ENCODE measurements at regions not wholly inside any gene's neighbourhood (a gene's known extent, or its start where the extent isn't known, plus 50 kb on each side); places are given as distances from the start of the nearest gene placed in this dataset.

DNA sequence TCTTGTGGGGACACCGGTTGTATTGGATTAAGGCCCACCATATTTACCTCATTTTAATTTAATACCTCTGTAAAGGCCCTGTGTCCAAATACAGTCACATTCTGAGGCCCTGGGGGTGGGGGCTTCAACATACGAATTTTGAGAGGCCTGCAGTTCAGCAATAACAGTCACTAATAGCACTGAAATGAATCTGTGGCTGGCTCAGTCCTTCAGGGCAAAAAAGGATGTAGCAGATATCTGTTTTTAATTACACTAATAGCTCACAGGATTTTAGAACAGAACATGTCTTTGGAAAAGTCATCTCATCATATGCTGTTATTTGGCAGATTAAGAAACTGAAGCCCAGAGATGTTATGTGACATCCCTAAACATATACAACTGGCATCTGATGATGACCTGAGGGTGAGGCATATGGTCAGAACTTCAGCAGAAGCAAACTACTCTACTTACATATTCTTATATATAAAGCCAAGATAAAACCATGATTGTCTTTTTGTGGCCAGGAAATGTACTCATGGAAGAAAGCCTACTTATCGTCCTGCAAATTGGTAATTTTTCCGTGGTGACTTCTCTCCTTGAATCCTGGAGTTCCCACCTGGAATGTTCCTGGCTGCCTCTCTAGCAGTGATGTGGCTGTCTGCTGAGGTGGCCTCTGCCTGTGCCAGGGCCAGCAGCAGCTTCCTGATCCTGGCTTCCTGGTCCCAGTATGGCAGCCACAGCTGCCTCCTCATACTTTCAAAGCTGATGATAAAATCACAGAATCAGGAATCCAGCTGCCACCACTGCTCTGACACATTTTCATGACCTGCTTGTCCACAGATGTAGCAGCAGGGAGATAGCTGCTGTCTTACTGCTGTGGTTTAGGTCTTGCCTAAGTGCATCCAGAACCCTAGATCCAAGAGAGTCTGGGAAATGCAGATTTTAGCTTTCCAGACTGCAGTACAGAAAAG is 72.1 kb upstream of the ANKRD55 start:
- Histone ChIP-seq H3K27ac (peak overlapping the region; percentile 63), H3K4me1 (ENCODE audit: insufficient read depth) (peaks cover 31% of the 10 kb centered on the region), H3K9me3 (ENCODE audit: low read depth) (no peaks in the 10 kb centered on the region), H3K9me2 (replicated peaks; ENCODE audit: insufficient read depth) (no peaks in the 10 kb centered on the region), H3K79me2 (no peaks in the 10 kb centered on the region), H3K4me2 (no peak overlapping the region), H3K27me3 (no peaks in the 10 kb centered on the region), H3K4me3 (no peak overlapping the region), H2AFZ (no peak overlapping the region), H3K36me3 (replicated peaks; ENCODE audit: insufficient read depth, low read depth) (no peaks in the 10 kb centered on the region), H4K20me1 (ENCODE audit: insufficient read depth, poor library complexity, severe bottlenecking) (no peaks in the 10 kb centered on the region)
- TF ChIP-seq EZH2phosphoT487 (IDR thresholded peaks at IDR 0.05; ENCODE audit: low read depth, severe bottlenecking, unreplicated experiment) = no peak
- no peak for TF ChIP-seq CTCF (IDR thresholded peaks at IDR 0.05; ENCODE audit: poor library complexity)
- TF ChIP-seq EZH2 (IDR thresholded peaks at IDR 0.05; ENCODE audit: borderline replicate concordance) = no peak
- DNase-seq (ENCODE audit: low spot score) = no peak
- 61% methylated on average over 4 of the region's 4 CpGs for WGBS (ENCODE audit: low lambda C conversion rate, missing lambda C conversion rate)

- H3K36me3 ChIP-seq (replicated peaks; ENCODE audit: insufficient read depth, low read depth) = no peaks in the 10 kb centered on the region
- no peak overlapping the region for H2AFZ ChIP-seq
- 97% methylated on average over 5 of the region's 5 CpGs for WGBS (ENCODE audit: low lambda C conversion rate, missing lambda C conversion rate)
- H3K4me1 ChIP-seq (ENCODE audit: insufficient read depth) = peaks cover 19% of the 10 kb centered on the region
- H3K9me2 ChIP-seq (replicated peaks; ENCODE audit: insufficient read depth) = no peaks in the 10 kb centered on the region
- TF ChIP-seq EZH2 (IDR thresholded peaks at IDR 0.05; ENCODE audit: borderline replicate concordance) = no peak
- no peak for DNase-seq (ENCODE audit: low spot score)
- H3K79me2 ChIP-seq = no peaks in the 10 kb centered on the region
- H3K4me3 ChIP-seq = no peak overlapping the region
- no peaks in the 10 kb centered on the region for H3K27me3 ChIP-seq
- no peaks in the 10 kb centered on the region for H3K9me3 ChIP-seq (ENCODE audit: low read depth)
- no peaks in the 10 kb centered on the region for H4K20me1 ChIP-seq (ENCODE audit: insufficient read depth, poor library complexity, severe bottlenecking)
- H3K4me2 ChIP-seq = no peak overlapping the region
- no peak overlapping the region for H3K27ac ChIP-seq
These were observed 70.4 kb upstream of the ANKRD55 start for GRCh38 chr5:56303511-56303910.

GRCh38 chr5:56302027-56302426 is 68.9 kb upstream of the ANKRD55 start:
- Histone ChIP-seq H4K20me1 (ENCODE audit: insufficient read depth, poor library complexity, severe bottlenecking) (no peaks in the 10 kb centered on the region), H2AFZ (no peak overlapping the region), H3K36me3 (replicated peaks; ENCODE audit: insufficient read depth, low read depth) (no peaks in the 10 kb centered on the region), H3K4me2 (no peak overlapping the region), H3K4me1 (ENCODE audit: insufficient read depth) (peaks cover 5% of the 10 kb centered on the region), H3K9me3 (ENCODE audit: low read depth) (no peaks in the 10 kb centered on the region), H3K27me3 (no peaks in the 10 kb centered on the region), H3K9me2 (replicated peaks; ENCODE audit: insufficient read depth) (no peaks in the 10 kb centered on the region), H3K79me2 (no peaks in the 10 kb centered on the region), H3K27ac (no peak overlapping the region), H3K4me3 (no peak overlapping the region)
- TF ChIP-seq CTCF (IDR thresholded peaks at IDR 0.05; ENCODE audit: poor library complexity) (no peak), EZH2 (IDR thresholded peaks at IDR 0.05; ENCODE audit: borderline replicate concordance) (no peak), EZH2phosphoT487 (IDR thresholded peaks at IDR 0.05; ENCODE audit: low read depth, severe bottlenecking, unreplicated experiment) (no peak)
- DNase-seq (ENCODE audit: low spot score) = no peak

DNA sequence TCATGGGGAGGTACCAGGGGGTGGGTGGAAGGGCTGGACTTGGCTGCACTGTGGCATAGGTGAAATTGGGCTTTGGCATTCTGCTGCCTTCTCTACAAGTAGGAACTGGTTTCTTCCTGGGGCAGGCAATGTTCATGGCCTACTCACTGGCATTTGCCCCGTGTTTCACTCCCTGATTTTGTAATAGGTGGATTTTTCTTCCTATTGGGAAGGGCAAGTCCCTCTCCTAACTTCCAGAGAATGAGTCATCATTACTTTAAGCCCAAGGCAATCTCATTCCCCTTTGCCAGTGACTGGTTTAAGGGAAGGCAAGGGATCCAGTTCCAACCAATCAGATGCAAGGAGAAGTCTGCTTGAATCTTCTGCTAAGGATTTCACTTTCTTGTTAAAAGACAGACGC is 67.9 kb upstream of the ANKRD55 start:
- TF ChIP-seq EZH2 (IDR thresholded peaks at IDR 0.05; ENCODE audit: borderline replicate concordance) (no peak), CTCF (IDR thresholded peaks at IDR 0.05; ENCODE audit: poor library complexity) (no peak), EZH2phosphoT487 (IDR thresholded peaks at IDR 0.05; ENCODE audit: low read depth, severe bottlenecking, unreplicated experiment) (no peak)
- no peak for DNase-seq (ENCODE audit: low spot score)
- peaks cover 5% of the 10 kb centered on the region for H3K4me1 ChIP-seq (ENCODE audit: insufficient read depth)
- H3K27ac ChIP-seq = no peak overlapping the region
- no peak overlapping the region for H3K4me3 ChIP-seq
- H3K79me2 ChIP-seq = no peaks in the 10 kb centered on the region
- H4K20me1 ChIP-seq (ENCODE audit: insufficient read depth, poor library complexity, severe bottlenecking) = no peaks in the 10 kb centered on the region
- no peaks in the 10 kb centered on the region for H3K36me3 ChIP-seq (replicated peaks; ENCODE audit: insufficient read depth, low read depth)
- H3K4me2 ChIP-seq = no peak overlapping the region
- H3K9me2 ChIP-seq (replicated peaks; ENCODE audit: insufficient read depth) = no peaks in the 10 kb centered on the region
- no peak overlapping the region for H2AFZ ChIP-seq
- 95% methylated on average over 2 of the region's 2 CpGs for WGBS (ENCODE audit: low lambda C conversion rate, missing lambda C conversion rate)
- no peaks in the 10 kb centered on the region for H3K9me3 ChIP-seq (ENCODE audit: low read depth)
- no peaks in the 10 kb centered on the region for H3K27me3 ChIP-seq
